Fibroblast of skin of left biceps (primary cell): ENCODE measurements at regions not wholly inside any gene's neighbourhood (a gene's known extent, or its start where the extent isn't known, plus 50 kb on each side); places are given as distances from the start of the nearest gene placed in this dataset.

Experiments used
- DNase-seq, 2 experiments: peaks; one replicate each; pipeline ENCODE4 v3.0.0-alpha.2; 2013; ENCODE audit warnings: low read depth in 2 of 2

DNA sequence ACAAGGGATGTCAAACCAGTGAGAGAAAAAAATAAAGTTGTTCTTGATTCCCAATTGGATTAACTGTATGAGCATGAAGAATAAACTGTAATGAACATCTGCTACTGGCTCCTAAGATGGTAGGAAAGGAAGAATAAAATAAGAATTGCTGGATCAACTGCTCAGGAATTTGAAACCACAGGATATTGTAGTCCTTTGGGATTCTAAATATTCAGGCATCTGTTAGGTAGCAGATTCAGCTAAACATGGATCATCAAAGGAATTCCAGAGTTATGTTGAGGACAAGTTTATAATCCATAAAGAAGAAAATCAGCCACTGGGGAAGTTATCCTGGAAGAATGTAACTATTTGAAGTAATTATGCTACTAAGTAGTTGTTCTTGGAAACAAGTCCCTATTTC lies 65.8 kb downstream of the ISL1 start:
- no peak for DNase-seq

DNA sequence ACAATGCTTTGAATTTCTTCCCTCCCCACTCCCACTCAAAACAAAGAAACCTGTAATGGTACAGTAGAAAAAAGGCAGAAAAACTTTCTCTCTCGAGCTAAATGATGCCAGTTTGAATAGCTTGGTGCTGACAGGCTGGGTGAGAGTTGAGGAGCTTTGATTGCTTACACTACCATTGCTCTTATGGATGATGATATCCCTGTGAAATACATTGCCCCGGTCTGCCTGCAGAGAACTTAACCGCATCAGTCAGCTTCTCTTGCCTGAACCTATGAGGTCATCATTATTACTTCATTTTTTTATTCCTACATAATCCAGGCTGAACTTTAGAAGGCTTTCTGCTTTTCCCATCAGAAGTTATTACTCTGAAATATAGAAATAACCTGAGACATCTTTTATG lies 69.3 kb downstream of the ISL1 start:
- no peak for DNase-seq

DNA sequence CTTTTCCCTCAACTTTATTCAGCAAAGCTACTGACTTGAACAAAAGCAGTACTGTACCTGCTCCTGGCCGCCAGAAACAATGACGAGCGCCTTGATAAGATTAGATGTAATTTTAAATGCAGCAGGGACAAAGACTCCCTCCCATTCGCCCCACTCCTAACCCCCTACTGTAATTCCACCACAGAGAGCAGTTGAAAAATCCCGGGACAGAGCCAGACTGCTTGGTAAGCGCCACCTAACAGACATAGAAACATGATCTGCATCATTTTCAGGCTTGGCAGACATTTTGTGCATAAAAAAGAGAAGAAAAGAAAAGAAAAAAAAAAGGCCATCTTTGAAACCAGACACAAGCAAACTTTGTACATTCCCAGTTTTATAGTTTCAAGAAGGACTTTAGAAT lies 81.9 kb downstream of the ISL1 start:
- no peak for DNase-seq

DNA sequence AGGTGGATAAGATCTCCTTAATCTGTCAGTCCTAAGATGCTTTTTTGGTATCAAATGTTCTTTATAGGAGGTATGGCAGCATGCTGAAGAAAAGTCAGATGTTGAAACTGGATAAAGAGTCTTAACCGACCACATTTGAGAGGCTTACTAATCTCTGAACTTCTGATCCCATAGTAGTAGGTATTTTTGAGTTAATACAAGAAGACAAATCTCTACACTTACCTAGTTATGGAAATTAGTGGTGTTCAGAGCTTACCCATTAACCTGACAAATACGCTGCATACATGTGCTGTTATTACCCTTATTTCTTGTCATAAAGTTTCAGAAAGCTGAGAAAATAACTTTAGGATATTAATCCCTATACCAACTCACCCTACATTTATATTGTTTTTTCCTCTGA lies 83.0 kb downstream of the ISL1 start:
- no peak for DNase-seq

DNA sequence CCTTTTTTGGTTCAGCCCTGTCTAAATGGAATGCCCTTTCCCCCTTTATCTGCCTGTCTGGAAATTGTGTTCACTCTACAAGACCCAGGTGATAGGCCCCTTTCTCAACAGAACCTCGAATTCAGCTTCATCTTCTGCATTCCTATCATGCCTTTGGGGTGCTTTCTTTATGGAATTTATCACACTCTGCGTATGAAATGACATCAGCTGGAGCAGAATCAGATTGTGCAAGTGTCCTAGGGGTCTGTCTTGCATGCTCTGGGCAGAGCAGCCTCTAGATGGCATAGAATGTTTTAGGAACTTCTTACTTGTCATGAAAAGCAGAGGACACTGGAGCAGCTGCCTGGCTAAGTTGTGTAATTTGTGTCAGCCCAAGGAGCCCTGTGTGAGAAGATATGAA lies 84.9 kb downstream of the ISL1 start:
- no peak for DNase-seq

DNA sequence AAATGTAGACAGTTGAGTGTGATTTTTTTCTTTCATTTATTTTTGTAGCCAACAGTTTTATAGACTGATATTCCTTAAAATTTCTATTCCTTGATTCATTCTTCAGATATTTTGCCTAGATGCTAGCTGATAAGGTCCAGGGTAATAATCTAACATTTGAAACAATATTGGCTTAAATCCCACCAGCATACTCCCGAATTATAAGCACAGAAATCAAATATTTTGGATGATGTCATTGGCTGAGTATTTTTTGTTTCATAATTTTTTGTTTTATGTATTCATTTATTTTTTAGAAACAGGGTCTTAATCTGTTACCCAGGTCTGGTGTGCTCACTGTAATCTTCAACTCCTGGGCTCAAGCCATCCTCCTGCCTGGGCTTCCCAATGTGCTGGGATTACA lies 88.4 kb downstream of the ISL1 start:
- DNase-seq, result no peak

DNA sequence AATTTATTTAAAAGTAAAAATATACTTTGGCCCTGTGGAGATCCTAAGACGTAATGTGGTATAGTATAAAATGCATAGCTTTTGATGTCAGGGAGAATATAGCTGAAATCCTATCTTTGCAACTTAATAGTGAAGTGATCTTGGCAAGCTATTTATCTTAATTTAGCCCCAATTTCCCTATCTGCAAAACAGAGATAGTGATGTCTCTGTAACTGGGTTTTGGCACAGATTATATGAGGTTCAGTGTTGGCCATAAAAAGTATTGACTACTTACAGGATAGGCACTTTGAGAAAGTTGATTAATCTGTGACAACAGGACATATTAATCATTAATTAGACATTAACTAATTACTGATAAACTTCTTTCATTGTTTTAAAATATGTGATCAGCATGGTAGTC lies 89.2 kb downstream of the ISL1 start:
- no peak for DNase-seq

DNA sequence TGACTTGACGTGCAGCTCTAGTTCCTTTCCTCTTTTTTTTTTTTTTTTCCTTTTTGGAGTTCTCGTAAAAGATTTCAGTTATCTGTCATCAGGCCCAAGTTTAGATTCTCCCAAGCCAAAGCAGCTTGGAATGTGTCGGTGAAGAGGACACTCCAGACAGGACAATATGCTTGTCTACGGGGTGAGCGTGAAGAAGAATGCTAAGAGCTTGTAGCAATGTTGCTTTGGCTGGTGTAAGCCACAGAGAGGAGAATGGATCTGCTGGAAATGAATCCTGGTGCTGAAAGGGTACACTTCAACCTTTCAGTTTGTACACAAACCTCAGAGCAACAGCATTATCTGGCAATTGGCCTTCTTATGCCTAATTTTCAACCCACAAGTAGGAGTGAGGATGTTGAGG lies 92.4 kb downstream of the ISL1 start:
- no peak for DNase-seq

DNA sequence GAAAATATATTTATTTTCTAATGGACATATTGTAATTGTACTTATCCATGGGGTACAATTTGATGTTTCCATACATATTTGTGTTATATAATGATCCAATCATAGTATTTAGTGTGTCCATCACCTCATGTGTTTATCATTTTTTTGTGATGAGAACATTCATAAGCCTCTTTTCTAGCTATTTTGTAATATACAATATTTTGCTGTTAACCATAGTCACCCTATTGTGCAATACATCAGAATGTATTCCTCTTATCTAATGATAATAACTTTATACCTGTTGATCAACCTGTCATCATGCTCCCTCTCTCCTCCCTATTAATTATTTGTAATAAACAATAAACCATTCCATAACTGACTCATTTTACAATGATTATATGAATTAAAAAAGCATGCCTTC lies 93.2 kb downstream of the ISL1 start:
- no peak for DNase-seq

DNA sequence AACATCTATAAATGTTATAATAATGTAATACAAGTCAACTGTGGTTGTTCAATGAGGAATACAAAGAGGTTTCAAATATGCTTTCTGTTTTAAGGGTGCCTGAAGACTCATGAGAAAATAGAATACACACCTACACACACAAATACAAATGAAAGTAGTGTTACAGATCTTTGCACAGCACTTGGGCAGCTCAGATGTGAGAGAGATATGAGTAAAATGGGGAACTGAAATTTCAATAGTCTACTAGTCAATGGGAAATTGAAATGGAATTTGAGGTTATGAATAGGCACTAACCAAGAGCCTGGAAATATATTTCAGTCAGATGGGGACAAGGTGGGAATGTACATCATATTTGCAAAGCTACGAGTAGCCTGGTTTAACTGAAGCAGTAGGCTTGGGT lies 96.6 kb downstream of the ISL1 start:
- no peak for DNase-seq

DNA sequence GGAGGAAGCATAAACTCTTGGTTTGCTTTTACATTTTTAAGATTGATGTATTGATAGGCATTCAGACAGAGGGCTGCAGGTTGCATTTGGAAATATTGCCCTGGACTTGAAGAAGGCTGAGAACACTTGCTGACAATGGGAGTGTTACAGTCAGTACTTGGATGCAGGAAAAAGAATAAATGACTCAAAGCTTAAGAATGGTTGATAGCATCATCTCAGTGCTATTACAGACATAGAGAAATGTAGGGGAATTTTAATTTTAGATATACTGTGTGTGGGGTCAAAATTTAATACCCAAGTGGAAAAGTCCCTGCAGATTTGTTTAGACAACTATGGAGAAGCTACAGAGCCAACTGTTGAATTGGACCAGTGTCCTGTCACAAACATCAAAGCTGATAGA lies 101.1 kb downstream of the ISL1 start:
- DNase-seq, result no peak

DNA sequence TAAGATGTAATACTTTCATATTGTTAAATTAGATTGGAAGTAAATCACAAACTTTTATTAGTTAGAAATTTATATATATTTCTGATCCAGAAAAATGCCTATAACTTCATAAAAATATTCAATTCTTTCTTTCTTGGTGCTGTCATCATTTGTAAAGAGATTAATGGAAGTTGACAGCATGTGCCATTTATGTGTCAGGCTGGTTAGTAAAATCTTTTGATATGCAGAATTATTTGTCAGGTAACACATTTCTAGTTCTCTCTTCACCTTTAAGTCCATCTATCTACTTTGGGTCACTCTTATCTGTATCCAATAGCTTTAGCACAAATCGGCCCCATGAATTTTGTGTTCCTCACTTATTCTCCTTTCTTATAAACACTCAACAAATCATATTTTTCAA lies 102.9 kb downstream of the ISL1 start:
- DNase-seq, result no peak

DNA sequence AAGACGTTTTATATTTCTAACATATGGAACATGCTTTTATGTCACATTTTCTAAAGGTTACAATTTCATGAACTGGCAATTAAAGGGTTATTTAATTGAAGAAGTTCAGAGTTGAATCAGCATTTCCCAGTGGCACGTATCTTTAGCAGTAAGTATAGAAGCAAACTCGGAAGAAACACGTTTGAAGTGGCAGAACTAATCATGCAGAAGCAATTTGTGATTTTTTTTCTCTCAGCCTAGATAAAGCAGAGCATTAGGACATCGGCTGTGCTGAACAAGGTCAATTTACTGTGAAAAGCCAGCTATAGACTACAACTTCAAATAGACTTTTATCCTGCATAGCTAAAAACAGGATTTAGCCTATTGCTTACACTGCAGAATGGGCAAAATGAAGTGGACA lies 104.7 kb downstream of the ISL1 start:
- DNase-seq, result no peak

DNA sequence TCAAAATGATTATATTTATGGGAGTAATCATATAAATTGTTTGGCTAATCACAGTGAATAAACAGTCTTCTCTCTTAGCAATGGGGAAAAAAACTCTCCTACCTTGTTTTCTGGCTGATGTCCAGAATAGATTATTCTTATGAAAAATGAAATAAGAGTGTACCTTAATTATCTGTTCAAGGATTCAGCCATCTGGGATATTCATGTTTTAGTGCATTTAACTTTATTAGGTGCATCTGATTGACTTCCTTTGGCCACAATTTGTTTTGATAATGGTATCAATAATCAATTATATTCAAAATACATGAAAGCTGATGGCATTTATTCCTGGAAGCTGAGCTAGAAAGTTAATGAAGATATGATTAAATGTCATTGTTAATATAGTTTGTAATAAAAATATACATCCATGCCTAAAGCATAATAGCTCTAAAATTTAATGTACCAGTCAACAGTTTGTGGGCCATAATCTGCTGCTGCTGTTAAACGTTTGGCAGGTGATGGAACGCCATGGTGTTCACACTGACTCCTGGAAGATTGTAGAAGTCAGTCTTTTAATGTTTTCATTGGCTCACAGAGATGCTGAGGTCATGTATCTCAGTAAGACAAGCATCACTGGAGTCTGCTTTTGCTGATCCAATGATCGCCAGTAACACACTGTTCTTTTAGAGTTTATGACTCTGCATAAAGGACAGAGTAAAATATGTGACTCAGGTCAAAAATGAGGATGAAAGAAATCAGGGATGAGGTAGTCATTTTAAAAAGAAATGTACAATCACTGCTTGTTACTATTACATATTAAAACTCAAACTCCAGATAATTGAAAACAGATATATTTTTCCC lies 105.8 kb downstream of the ISL1 start:
- no peak for DNase-seq

DNA sequence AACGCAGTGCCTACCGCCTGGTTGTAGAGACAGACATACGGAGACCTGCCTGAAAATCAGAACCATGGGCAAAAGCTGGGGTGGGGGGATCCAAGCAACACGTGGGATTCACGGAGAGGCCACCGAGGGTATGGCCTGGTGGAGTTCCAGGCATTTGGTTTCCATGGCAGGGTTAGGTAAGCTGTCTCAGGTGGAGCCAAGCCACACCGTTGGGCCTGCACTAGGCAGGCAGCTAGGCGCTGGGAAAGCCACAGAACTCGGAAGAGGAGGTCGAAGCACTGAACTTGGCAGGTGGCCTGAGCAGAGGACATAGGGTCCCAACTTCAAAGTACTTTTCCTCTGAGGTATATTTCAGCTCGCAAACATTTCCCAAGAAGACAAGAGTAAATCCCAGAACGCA lies 111.6 kb downstream of the ISL1 start:
- DNase-seq, result no peak

DNA sequence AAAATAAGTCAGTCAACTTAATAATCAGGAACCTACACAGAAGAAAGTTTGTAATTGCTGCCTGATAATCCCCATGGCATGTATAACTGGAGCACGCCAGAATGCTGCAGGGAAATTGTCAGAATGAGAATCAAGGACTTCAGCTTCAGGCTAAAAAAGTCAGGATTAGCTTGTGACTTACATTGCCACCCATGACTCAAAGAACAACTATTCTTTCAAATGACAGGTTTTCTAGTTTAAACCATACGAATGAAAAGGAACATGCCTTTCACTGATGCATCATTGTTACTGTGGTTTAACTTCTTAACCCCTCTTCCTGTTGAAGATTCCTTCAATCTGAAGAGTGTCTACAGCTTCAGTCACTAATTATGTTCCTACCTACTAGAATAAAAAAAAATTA lies 112.4 kb downstream of the ISL1 start:
- DNase-seq, result no peak

DNA sequence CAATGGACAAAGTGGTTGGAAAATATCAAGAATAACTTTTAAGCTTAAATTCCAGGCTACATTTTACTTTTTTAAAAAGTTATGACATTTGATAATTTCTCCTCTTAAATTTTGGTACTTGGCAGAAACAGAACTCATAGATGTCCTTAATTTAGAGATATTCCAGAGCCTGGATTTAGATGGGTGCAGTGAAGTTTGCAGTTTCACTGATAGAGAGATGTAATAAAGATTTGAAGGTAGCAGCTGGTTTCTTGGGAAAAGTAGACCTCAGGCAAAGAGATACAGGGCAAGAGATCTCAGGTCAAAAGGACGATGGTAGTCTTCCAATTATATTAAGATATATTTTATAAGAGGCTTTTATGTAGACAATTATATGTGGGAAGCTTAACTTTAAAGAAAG lies 134.6 kb downstream of the ISL1 start:
- no peak for DNase-seq

DNA sequence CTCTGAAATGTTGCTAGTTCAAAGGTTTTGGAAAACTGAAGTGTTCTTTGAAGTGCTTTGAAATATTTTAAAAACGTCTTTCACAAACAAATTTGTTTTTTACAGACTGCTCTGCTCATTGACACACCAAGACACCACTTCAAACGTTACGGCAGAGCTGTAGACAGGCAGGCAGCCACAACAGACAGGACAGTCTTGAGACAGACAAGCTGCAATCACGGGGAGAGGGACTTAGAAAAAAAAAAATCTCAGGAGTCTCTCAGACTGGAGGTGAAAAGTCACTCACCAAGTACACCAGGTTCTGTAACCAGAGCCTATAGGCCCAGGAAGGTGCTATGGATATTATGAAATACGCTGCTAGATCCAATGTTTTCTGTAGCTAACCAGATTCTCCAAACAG lies 135.4 kb downstream of the ISL1 start:
- DNase-seq, result no peak

DNA sequence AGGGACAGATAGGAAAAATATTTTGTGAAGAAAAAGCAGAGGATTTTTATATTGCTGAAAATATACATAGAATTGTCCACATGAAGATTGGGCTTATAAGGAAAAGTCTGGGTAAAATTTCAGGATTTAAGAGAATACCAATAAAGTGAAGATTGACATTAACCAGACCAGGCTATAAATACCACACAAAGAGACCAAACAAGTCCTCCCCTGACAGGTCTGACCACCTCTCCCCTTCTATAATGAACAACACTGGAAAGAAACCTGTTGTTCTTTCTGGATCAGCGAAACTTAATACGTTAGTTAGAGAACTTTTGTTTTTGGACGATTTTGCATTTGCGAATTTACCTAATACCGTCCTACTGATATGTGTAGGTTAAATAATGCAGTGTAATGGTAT lies 138.3 kb downstream of the ISL1 start:
- no peak for DNase-seq

DNA sequence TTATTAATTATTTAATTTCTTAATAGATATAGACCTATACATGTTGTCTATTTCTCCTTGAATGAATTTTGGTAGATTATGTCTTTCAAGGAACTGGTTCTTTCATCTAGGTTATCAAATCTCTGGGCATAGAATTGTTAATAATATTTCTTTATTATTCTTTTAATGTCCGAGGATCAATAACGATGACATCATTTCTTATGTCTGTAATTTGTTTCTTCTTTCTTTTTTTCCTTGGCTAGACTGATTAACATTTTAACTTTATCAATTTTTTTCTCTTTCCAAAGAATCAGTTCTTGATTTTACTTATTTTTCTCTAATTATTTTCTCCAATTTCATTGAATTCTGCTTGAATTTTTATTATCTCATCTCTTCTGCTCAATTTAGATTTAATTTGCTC lies 156.0 kb downstream of the ISL1 start:
- DNase-seq, result no peak

DNA sequence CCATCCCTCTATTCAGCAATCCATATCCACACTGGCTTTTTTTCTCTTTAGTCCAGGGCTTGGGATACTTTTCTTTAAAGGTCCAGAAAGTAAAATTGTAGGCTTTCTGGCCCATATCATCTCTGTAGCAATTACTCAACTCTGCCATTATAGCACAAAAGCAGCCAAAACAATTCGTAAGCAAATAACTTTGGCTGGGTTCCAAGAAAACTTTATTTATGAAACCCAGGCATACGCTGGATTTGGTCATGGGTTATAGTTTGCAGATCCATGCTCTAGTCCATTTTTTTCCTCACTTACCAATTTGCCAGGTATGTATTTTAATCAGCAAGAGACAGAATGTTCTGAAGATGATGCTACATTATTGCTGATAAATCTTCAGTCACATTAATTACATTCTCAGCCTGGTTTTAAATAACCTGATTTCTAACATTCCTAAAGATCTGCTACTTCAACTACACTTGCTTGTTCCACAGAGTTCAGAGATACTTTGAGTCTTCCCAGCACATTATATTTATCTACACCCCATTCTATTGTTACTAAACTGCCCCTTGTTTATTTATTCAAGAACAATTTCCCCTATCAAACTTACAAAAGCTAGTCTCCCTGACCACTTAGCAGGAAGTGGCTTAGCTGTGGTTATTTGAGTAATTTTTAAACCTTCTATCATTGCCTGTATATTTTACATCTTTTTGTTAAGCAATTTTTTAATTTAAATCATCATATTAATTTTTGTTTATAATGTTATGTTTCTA lies 161.0 kb downstream of the ISL1 start:
- no peak for DNase-seq

DNA sequence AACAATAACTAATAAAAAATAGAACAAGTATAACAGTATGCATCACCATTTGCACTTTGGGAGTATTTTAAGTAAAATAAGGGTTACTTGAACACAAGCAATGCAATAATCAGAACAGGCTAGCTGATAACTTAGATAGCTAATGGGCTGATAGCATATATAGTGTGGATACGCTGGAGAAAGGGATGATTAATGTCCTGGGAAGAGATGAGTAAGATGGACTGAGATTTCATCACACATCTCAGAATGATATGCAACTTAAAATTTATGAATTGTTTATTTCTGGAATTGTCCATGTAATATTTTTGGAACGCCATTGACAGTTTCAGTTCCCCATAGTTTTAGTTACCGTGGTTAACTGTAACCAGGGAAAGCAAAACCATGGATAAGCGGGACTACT lies 173.6 kb downstream of the ISL1 start:
- DNase-seq, result no peak

DNA sequence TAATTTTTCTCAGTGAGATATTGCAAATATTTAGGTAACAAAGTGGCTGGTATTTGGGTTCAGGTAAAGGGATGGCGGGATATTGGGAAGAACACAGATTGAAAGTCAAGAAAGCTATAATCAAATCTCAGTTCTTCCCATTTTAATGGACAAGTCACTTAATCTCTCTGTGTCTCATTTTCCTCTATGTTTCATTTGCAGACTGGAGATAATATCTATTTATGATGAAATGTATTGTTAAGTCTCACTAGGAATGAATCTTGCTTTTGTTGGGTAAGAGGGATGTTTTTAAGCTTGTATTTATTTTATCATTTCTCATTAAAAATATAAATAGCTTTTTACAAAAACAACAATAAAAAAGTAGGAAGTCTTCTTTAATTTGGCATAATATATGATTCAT lies 175.4 kb downstream of the ISL1 start:
- DNase-seq, result no peak

DNA sequence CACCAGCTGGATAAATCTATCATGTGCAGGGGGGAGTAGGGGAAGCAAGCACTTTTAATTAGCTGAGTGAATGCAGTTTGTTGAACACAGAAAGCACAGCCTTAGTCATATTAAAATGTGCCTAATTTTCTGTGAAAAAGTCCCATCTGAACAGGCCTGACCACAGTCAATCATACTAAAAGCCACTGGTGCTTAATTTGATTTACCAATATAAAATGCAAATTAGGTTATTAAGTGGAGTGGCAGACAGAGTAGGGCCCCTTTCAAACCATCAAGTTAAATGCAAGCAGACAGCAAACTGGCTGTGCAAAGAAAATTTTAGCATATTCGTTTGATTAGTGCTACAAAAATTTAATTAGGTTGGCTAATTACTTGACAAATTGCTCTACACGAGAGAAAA lies 176.1 kb downstream of the ISL1 start:
- no peak for DNase-seq
